K562 (cell line): ENCODE measurements at regions not wholly inside any gene's neighbourhood (a gene's known extent, or its start where the extent isn't known, plus 50 kb on each side); places are given as distances from the start of the nearest gene placed in this dataset.
A peak's percentile ranks its signal among the peaks of the same experiment; 100 is the strongest.

Experiments used
- DPF2 ChIP-seq: fragments of 450-650 bp; IDR thresholded peaks from 2 replicates; pipeline ENCODE4 v1.6.1; 2016
- E2F1 ChIP-seq: sonication (generic); formaldehyde crosslinking; IDR thresholded peaks from 2 replicates; pipeline ENCODE4 v1.8.1; 2023; ENCODE audit warnings: mild to moderate bottlenecking, missing genetic modification reagents, moderate library complexity
- EZH2 ChIP-seq: IDR thresholded peaks from 2 replicates; pipeline ENCODE4 v1.6.1; 2012; ENCODE audit warnings: low read depth, mild to moderate bottlenecking, inconsistent platforms, low read length, borderline replicate concordance
- GABPA ChIP-seq: fragments of 200-800 bp; sonication (Bioruptor generic); conservative IDR thresholded peaks from 2 replicates; pipeline ENCODE4 v1.6.1; 2016; ENCODE audit warnings: low read depth, missing genetic modification characterization, missing compliant biosample characterization
- MCM5 ChIP-seq: fragments of 450-650 bp; IDR thresholded peaks from 2 replicates; pipeline ENCODE4 v1.6.1; 2016; ENCODE audit warnings: low read depth
- NCOA4 ChIP-seq: fragments of 450-650 bp; IDR thresholded peaks from 2 replicates; pipeline ENCODE4 v1.6.1; 2018; ENCODE audit warnings: mild to moderate bottlenecking; ENCODE audit not compliant: partially characterized antibody
- POLR2A ChIP-seq: fragments of 450-650 bp; conservative IDR thresholded peaks from 2 replicates; pipeline ENCODE4 v1.6.1; 2016
- SMAD3 ChIP-seq: fragments of 450-650 bp; formaldehyde crosslinking; conservative IDR thresholded peaks from 2 replicates; pipeline ENCODE4 v1.4.0; 2020; ENCODE audit warnings: mild to moderate bottlenecking
- SMAD4 ChIP-seq: fragments of 250-450 bp; sonication (Bioruptor Pico); conservative IDR thresholded peaks from 2 replicates; pipeline ENCODE4 v1.8.0; 2021; ENCODE audit warnings: inconsistent platforms, mild to moderate bottlenecking, moderate library complexity
- SMC3 ChIP-seq: conservative IDR thresholded peaks from 2 replicates; pipeline ENCODE4 v1.6.1; 2011; ENCODE audit warnings: low read depth, low read length, improper control_type of control experiment; ENCODE audit not compliant: insufficient read depth
- SP2 ChIP-seq: IDR thresholded peaks from 2 replicates; pipeline ENCODE4 v1.6.1; 2011; ENCODE audit warnings: mild to moderate bottlenecking, low read depth, low read length, moderate library complexity; ENCODE audit not compliant: poor library complexity, severe bottlenecking; ENCODE audit errors: extremely low read depth
- ZNF407 ChIP-seq: fragments of 450-650 bp; IDR thresholded peaks from 2 replicates; pipeline ENCODE4 v1.6.1; 2016; ENCODE audit warnings: low read depth
- TF ChIP-seq, protein P1 (sequence below): fragments of 250-450 bp; sonication (Bioruptor Pico); IDR thresholded peaks from 2 replicates; pipeline ENCODE4 v1.5.0; 2021
- TF ChIP-seq, protein P2 (sequence below), 3 experiments: IDR thresholded peaks in 2 of 3; conservative IDR thresholded peaks in 1 of 3; 2 replicates each; pipeline ENCODE4 v1.5.1; 2011 to 2012; ENCODE audit warnings: low read length in 3 of 3, mild to moderate bottlenecking in 3 of 3, control low read depth in 2 of 3, improper control_type of control experiment in 1 of 3, inconsistent platforms in 1 of 3, low read depth in 1 of 3, mixed read lengths in 1 of 3, moderate library complexity in 1 of 3; ENCODE audit not compliant: insufficient read depth in 2 of 3

DNA sequence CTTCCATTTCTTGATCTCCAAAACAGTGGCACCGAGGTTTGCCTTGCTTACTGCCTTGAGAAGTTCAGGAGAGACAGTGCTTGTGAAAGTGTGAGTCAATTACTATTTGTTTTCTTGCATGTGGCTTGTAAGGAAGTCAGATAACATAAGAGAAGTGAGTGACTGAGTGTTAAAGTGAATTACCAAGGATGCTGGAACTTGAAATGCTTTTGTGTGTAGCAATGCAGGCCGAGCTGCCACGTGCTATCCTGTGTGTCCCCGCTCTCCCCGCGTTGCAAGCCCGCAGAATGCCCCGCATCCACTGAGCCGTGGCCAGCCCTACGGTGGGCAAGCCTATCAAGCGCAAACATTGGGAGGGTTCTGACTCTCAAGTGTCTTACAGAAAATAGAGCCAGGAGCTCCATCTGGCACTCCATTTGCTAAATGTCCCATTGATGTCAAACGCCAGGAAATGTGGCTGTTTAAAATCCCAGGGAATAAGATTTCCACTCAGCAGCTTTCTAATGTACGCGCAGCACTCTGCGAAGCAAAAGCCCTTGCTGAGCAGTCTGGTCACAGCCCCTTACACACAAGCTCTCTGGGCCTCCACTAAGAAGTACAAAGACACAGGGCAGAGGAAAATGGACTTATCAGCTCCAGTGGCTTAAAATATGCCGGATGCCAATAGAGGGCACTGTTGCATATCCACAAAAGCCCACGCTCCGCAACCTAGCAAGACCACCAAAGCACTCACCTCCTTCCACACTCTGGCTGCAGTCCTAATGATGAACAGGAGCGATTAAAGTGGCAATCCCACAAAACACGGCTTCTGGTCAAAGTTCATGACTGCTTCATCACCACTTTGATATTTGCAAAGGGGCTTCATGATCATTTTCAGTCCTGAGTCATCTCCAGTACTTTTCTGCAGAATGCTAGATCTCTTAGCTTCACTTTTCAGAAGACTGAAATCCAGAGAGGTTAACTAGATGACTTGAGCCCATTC, 158.0 kb upstream of the ITGB1 start:
- TF ChIP-seq SMAD3 (CRISPR knock-in tag) (no peak), E2F1 (no peak), MCM5 (no peak), SMC3 (0 out of 2 replicates have a peak, but pooled peaks have one; percentile 18), POLR2A (no peak), GABPA (tag) (no peak), SP2 (no peak), EZH2 (no peak), DPF2 (no peak), NCOA4 (no peak), ZNF407 (no peak), SMAD4 (CRISPR knock-in tag) (no peak)
- TF ChIP-seq, protein P1, sequence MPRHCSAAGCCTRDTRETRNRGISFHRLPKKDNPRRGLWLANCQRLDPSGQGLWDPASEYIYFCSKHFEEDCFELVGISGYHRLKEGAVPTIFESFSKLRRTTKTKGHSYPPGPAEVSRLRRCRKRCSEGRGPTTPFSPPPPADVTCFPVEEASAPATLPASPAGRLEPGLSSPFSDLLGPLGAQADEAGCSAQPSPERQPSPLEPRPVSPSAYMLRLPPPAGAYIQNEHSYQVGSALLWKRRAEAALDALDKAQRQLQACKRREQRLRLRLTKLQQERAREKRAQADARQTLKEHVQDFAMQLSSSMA (CRISPR knock-in tag), result no peak
- TF ChIP-seq, protein P2, sequence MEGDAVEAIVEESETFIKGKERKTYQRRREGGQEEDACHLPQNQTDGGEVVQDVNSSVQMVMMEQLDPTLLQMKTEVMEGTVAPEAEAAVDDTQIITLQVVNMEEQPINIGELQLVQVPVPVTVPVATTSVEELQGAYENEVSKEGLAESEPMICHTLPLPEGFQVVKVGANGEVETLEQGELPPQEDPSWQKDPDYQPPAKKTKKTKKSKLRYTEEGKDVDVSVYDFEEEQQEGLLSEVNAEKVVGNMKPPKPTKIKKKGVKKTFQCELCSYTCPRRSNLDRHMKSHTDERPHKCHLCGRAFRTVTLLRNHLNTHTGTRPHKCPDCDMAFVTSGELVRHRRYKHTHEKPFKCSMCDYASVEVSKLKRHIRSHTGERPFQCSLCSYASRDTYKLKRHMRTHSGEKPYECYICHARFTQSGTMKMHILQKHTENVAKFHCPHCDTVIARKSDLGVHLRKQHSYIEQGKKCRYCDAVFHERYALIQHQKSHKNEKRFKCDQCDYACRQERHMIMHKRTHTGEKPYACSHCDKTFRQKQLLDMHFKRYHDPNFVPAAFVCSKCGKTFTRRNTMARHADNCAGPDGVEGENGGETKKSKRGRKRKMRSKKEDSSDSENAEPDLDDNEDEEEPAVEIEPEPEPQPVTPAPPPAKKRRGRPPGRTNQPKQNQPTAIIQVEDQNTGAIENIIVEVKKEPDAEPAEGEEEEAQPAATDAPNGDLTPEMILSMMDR (IDR thresholded peaks at IDR 0.05 in 2 of 3, conservative IDR thresholded peaks at IDR 0.05 in 1 of 3; ENCODE audit: insufficient read depth in 2 of 3, low read depth in 1 of 3, low read length in 3 of 3), result peak; percentile 49 to 68 (median 68)
